Right hindlimb (tissue), 1 donor: ENCODE measurements at regions not wholly inside any gene's neighbourhood (a gene's known extent, or its start where the extent isn't known, plus 50 kb on each side); places are given as distances from the start of the nearest gene placed in this dataset.
"Not testable (repeated sequence)": the region's sequence is repeated elsewhere in the genome, so short reads cannot be mapped to it uniquely, and the experiment has no call there.

Experiments
- DNase-seq: peaks from one replicate; pipeline ENCODE4 v3.0.0-alpha.2; 2018

DNA sequence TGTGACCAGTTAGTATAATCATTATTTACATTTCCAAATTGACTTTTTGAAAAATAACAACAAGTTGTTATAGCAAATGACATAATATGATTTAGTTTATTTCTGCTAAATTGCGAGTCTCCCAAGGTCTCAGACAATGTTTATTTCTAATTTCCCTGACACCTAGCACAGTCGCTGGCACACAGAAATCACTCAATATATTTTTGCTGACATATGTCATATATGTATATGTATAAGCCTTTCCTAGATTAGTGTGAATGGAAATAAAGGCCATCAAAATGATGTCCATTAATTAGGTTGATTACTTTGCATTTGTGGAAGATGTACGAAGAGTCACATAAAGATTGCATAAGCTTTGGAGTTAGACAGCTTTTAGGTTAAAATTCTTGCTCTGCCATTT lies 136.7 kb upstream of the CDH2 start:
- no peak for DNase-seq

DNA sequence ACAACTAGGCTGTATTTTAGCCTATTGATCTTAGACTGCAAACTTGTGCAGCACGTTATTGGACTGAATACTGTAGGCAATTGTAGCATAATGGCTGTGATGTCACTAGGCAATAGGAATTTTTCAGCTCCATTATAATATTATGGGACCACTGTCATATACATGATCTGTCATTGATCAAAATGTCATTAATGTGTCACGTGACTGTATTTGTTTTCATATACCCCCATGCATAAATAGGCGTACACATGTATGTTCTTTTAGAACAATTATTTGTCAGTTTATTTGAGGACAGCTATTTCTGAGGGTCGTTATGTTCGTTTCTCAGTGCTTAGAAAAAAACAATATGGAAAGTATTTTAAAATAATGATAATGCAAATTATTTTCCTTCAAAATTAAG lies 111.9 kb upstream of the CDH2 start:
- no peak for DNase-seq

DNA sequence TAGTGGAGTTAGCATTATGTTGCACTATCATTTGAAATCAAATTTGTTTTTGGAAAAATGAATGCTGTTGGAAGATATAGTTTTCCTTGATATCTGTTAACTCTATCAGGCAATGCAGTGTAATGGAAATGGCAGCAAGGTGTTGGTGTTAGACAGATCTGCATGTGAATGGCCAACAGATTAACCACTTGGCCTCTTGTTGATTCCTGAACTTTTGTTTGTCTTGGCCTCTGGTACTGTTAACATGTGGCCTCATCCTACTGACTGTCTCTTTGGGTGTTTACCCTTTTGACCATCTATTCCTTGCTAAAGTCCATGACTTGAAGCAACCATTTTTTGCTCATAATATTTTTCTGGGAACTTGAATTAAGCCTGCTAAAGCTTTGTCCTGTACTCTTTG lies 110.2 kb upstream of the CDH2 start:
- DNase-seq, result no peak

DNA sequence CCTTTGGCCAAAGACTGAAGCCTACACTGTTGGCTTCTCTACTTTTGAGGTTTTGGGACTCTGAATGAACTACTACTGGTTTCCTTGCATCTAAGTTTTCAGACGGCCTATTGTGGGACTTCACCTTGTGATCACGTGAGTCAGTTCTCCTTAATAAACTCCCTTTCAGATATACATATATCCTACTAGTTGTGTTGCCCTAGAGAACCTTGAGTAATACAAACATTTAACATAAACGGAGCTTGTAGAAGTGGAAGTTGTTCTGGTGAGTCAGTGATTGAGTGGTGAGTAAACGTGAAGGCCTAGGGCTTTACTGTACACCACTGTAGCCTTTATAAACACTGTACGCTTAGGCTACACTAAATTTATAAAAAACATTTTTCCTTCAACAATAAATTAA lies 107.2 kb upstream of the CDH2 start:
- no peak for DNase-seq

DNA sequence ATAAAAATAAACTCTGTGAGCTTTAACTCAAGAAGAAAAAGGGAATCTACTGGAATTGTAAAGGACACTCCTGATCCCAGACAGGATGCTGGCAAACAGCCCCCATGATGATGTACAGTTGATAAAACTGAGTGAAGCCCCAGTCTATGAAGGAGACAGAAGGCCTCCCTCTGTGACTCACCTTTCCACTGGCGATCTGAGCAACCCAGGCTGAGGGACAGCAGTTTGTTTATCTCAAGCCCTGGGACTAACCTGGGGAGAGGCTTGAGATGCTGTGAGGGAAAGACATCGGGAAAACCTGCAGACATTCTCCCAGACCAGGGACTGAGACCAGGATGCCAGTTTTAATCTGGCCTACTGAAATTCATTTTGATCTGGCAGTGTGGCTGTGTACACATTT lies 104.5 kb upstream of the CDH2 start:
- DNase-seq, result no peak

DNA sequence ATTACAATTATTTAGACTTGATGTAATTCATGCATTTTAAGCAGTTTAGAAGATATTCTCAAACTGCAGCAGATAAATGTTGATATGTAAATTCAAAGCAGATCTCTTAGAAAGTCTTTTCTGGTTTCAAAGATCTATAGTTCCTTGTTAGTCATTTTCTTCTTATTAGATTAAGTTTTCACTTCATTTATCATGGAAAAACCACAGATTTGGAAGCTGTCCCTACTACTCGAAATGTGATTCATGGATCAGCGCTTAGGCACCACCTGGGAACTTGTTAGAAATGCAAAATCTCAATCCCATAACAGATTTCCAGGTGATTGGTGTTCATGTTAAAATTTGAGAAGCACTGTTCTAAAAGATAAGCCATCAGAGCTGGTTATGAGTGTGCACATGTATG lies 92.8 kb upstream of the CDH2 start:
- DNase-seq, result no peak

DNA sequence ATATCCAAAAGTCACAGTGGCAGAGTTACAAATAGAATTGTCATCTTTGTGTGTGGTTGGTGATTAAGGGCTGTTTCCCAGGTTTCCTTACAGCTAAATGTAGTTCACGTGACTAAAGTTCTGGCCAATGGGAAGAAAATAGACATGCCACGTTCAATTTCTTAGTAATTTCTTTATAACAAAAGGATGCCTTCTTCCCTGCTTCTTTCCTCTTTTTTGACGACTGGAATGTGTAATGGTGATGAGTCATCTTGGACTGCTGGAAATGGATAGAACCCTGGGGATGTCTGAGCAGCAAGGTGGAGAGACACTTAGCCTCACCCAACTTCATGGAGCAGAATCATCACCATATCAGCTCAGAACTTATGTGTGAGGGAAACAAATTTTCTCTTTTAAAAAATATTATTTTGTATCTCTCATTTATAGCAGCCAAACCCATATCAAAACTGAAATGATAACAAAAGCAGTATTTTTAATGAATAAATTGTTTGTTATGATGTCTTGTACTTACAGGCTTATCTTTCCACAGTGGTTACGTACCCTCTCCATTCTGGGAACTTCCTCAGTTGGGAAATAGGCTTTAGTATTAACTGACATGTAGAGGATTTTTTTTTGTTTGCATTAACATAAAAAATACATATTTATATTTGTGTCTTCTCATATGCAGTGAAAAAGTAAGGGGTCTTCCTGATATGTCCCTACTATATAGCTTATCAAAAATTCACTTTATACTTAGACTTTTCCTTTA lies 91.1 kb upstream of the CDH2 start:
- DNase-seq, result no peak

DNA sequence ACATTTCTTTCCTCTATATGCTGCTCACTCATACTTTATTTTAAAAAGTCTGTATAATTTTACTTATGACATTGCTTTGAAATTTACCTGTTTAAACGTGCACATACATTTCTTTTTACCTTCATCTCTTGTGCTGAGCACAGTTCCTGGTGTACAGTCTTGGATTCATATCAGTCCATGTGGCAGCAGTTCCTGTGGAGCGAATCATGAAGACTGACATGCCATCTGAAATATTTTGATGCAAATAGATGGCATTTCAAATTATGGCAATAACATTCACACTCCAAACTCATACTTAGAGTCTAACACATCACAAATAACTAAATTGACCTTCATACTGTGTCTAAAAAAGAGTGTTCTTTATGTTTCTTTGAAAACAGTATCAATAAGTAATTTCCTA lies 90.3 kb upstream of the CDH2 start:
- DNase-seq, result no peak

DNA sequence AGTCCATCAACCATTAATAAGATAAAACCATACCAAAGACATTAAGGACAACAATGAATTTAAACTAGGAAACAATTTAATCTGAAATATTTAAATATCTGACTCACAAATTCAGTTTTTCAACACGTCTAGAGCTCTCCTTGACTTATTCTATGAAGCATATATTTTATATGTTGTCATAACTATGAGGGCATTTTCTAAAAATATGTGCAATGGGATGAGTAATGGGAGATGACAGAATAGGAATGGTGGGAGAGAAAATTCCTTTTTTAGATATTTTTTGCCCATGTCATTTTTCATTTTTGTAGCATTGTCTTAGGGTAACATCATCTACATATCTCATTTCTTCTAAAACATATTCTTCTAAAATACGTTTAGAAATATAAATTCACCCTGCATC lies 79.2 kb upstream of the CDH2 start:
- DNase-seq, result no peak

DNA sequence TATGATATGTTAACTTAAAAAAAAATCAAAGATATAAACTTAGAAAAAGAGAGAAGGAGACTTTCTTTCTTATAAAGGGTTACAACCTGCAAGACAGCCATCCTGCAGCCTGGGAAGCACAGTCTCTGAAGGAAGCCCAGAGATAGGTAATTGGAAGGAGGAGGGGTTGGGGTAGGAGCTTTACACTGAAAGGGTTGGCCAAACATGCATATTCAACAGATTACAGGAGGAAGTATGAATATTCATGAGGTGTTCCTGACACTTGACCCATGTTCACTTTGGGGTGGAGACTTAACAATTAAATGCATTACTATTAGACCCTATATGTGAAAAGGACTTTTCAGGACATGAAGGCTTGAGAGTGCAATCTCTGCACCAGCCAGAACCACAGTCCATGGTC lies 71.7 kb upstream of the CDH2 start:
- DNase-seq, result no peak

DNA sequence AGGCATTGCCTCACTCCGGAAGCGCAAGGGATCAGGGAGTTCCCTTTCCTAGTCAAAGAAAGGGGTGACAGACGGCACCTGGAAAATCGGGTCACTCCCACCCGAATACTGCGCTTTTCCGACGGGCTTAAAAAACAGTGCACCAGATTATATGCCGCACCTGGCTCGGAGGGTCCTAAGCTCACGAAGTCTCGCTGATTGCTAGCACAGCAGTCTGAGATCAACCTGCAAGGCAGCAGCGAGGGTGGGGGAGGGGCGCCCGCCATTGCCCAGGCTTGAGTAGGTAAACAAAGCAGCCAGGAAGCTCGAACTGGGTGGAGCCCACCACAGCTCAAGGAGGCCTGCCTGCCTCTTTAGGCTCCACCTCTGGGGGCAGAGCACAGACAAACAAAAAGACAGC lies 63.7 kb upstream of the CDH2 start:
- DNase-seq, result not testable (repeated sequence)

DNA sequence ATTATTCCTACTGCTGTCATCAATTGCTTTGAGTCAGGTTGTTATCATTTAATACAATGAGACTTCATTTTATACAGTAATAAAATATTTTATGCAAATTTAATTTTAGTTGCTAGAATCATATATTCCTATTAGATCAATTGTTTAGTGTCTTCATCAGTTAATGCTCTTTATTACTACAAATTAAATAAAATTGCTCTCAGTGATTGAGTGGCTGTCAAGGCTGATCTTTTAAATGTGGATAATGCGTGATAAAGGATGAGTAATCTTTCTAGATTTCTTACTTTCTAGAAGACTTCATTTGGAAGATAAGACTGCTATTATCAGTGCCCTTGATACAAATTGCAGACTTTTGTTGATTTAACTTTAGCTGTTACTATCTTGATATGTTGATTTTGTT lies 59.6 kb upstream of the CDH2 start:
- DNase-seq, result no peak
